ENCODE measurements at regions not wholly inside any gene's neighbourhood (a gene's known extent, or its start where the extent isn't known, plus 50 kb on each side); places are given as distances from the start of the nearest gene placed in this dataset.

GRCh38 chr20:52411611-52412010, 220.0 kb upstream of the ZFP64 start:
- no peak overlapping the region for H2BK20ac ChIP-seq (ENCODE audit: low read length)
- H3K9ac ChIP-seq (replicated peaks in 1 of 4; ENCODE audit: extremely low read depth in 1 of 4, low read depth in 3 of 4, low read length in 3 of 4), result no peak overlapping the region
- no peak overlapping the region for H2BK120ac ChIP-seq (replicated peaks; ENCODE audit: low read depth, low read length)
- no peak overlapping the region for H3K18ac ChIP-seq (ENCODE audit: extremely low read depth, low read length)
- ChIA-PET CTCF (ENCODE audit: partially characterized antibody) (interaction anchor here (1.3 to 1.8 kb wide), 2 partner anchors 12 to 17 kb away, joined by 3 to 4 read pairs; no protein-coding TSS in a partner anchor), POLR2A (ENCODE audit: partially characterized antibody) (no interaction called here)
- H3K56ac ChIP-seq (replicated peaks; ENCODE audit: insufficient read length, low read depth, low read length), result no peak overlapping the region
- H3K23ac ChIP-seq (ENCODE audit: insufficient read length), result no peak overlapping the region
- H3K4ac ChIP-seq (replicated peaks; ENCODE audit: insufficient read length, low read depth, low read length), result no peak overlapping the region
- no peaks in the 10 kb centered on the region for H3K79me2 ChIP-seq (ENCODE audit: control insufficient read depth in 1 of 2, insufficient read depth in 2 of 2, low read length in 2 of 2)
- no peak overlapping the region for H4K91ac ChIP-seq (replicated peaks; ENCODE audit: insufficient read length, low read length)
- H4K20me1 ChIP-seq (replicated peaks in 1 of 2; ENCODE audit: control insufficient read depth in 1 of 2, insufficient read depth in 2 of 2, low read length in 2 of 2), result no peaks in the 10 kb centered on the region
- no peak overlapping the region for H3K14ac ChIP-seq (ENCODE audit: insufficient read length)
- no peak for FAIRE-seq
- no peak for DNase-seq (ENCODE audit: low read depth in 1 of 2, low spot score in 2 of 2)
- no peaks in the 10 kb centered on the region for H3K79me1 ChIP-seq (ENCODE audit: low read depth, low read length)
- H3K4me1 ChIP-seq (replicated peaks in 1 of 4; ENCODE audit: control insufficient read depth in 3 of 4, insufficient read depth in 4 of 4, low read length in 3 of 4), result no peaks in the 10 kb centered on the region
- no peak overlapping the region for H2AFZ ChIP-seq (ENCODE audit: low read length)
- H2BK12ac ChIP-seq (ENCODE audit: low read depth, low read length), result no peak overlapping the region
- H3K36me3 ChIP-seq (ENCODE audit: control insufficient read depth in 2 of 4, insufficient read depth in 4 of 4, low read length in 3 of 4), result no peaks in the 10 kb centered on the region
- no peak overlapping the region for H3K27ac ChIP-seq (ENCODE audit: low read depth, low read length)
- H3K23me2 ChIP-seq (ENCODE audit: low read depth, low read length), result no peaks in the 10 kb centered on the region
- no peak overlapping the region for H3K4me3 ChIP-seq (ENCODE audit: extremely low read depth in 1 of 4, insufficient read depth in 2 of 4, low read depth in 3 of 4, low read length in 4 of 4)
- H3K27me3 ChIP-seq (replicated peaks in 1 of 4; ENCODE audit: control insufficient read depth in 3 of 4, extremely low read depth in 1 of 4, insufficient read depth in 3 of 4, low read length in 3 of 4), result no peaks in the 10 kb centered on the region
- H2BK5ac ChIP-seq (ENCODE audit: low read depth, low read length), result no peak overlapping the region
- no peak overlapping the region for H2AK5ac ChIP-seq (ENCODE audit: low read depth, low read length)
- no peak overlapping the region for H4K8ac ChIP-seq (ENCODE audit: extremely low read depth, insufficient read depth, low read length)
- no peak overlapping the region for H3K4me2 ChIP-seq (ENCODE audit: insufficient read depth in 1 of 2, low read depth in 2 of 2, low read length in 2 of 2)
- TF ChIP-seq TCF12 (IDR thresholded peaks at IDR 0.05; ENCODE audit: low read depth, low read length) (no peak), CHD2 (IDR thresholded peaks at IDR 0.05; ENCODE audit: low read length) (no peak), NRF1 (IDR thresholded peaks at IDR 0.05; ENCODE audit: low read depth, low read length) (no peak)
- H3K9me3 ChIP-seq (ENCODE audit: insufficient read depth in 2 of 2, low read depth in 1 of 2, low read length in 1 of 2), result 0 out of 4 replicates have a peak, but pooled peaks cover 0 to 3% of the 10 kb centered on the region in 2 experiments
- H2BK15ac ChIP-seq (ENCODE audit: low read length), result no peak overlapping the region
- 84% methylated on average over 1 of the region's 1 CpG; no CpG with 5 or more reads in 1 of the 2 experiments for WGBS, 2 experiments (ENCODE audit: extremely low coverage in 1 of 2, insufficient coverage in 1 of 2, insufficient read length in 1 of 2, insufficient replicate concordance in 2 of 2, low coverage in 1 of 2, low lambda C conversion rate in 2 of 2, missing lambda C conversion rate in 1 of 2)
- no peak overlapping the region for H4K5ac ChIP-seq (ENCODE audit: insufficient read length, low read depth, low read length)

Data from H1 (cell line).